ENCODE measurements at regions not wholly inside any gene's neighbourhood (a gene's known extent, or its start where the extent isn't known, plus 50 kb on each side); places are given as distances from the start of the nearest gene placed in this dataset.

- Histone ChIP-seq H3K27ac (no peak overlapping the region), H3K4me3 (no peak overlapping the region)
These were observed 107.4 kb downstream of the PERP start for GRCh38 chr6:137999815-138000214.

GRCh38 chr6:138000941-138001340 is 106.3 kb downstream of the PERP start:
- Histone ChIP-seq H3K27ac (no peak overlapping the region), H3K4me3 (no peak overlapping the region)

- H3K4me3 ChIP-seq, result no peak overlapping the region
- H3K27ac ChIP-seq, result no peak overlapping the region
These were observed 105.4 kb downstream of the PERP start for GRCh38 chr6:138001750-138002349.

- Histone ChIP-seq H3K27ac (peak overlapping the region in 2 of 21 experiments; percentile 1 to 8), H3K4me3 (no peak overlapping the region)
These were observed 102.6 kb downstream of the PERP start for GRCh38 chr6:138004430-138005287.

GRCh38 chr6:138005846-138006245 is 101.4 kb downstream of the PERP start:
- peak overlapping the region in 2 of 21 experiments; percentile 48 to 68 for H3K27ac ChIP-seq
- H3K4me3 ChIP-seq, result no peak overlapping the region

- H3K4me3 ChIP-seq, result no peak overlapping the region
- peak overlapping the region in 15 of 21 experiments; percentile 29 to 73 (median 55) for H3K27ac ChIP-seq
These were observed 100.2 kb downstream of the PERP start for GRCh38 chr6:138007014-138007472.

- Histone ChIP-seq H3K4me3 (no peak overlapping the region), H3K27ac (peak overlapping the region in 1 of 21 experiments; percentile 69)
These were observed 98.4 kb downstream of the PERP start for GRCh38 chr6:138008791-138009190.

GRCh38 chr6:138011413-138011812 is 95.8 kb downstream of the PERP start:
- Histone ChIP-seq H3K27ac (no peak overlapping the region), H3K4me3 (no peak overlapping the region)

- Histone ChIP-seq H3K4me3 (no peak overlapping the region), H3K27ac (peak overlapping the region in 16 of 21 experiments; percentile 4 to 81 (median 60))
These were observed 94.5 kb downstream of the PERP start for GRCh38 chr6:138012682-138013081.

GRCh38 chr6:138013959-138014358 is 93.3 kb downstream of the PERP start:
- Histone ChIP-seq H3K27ac (peak overlapping the region in 18 of 21 experiments; percentile 29 to 81 (median 60)), H3K4me3 (no peak overlapping the region)

GRCh38 chr6:138017166-138017757 is 90.0 kb downstream of the PERP start:
- H3K4me3 ChIP-seq, result no peak overlapping the region
- H3K27ac ChIP-seq, result no peak overlapping the region

GRCh38 chr6:138018297-138018696 is 88.9 kb downstream of the PERP start:
- H3K4me3 ChIP-seq, result no peak overlapping the region
- no peak overlapping the region for H3K27ac ChIP-seq

GRCh38 chr6:138025528-138025978 is 81.7 kb downstream of the PERP start:
- no peak overlapping the region for H3K27ac ChIP-seq
- no peak overlapping the region for H3K4me3 ChIP-seq

GRCh38 chr6:138026342-138026741 is 80.9 kb downstream of the PERP start:
- Histone ChIP-seq H3K27ac (no peak overlapping the region), H3K4me3 (no peak overlapping the region)

GRCh38 chr6:138028893-138029292 is 78.3 kb downstream of the PERP start:
- H3K27ac ChIP-seq, result peak overlapping the region in 20 of 21 experiments; percentile 49 to 86 (median 80)
- no peak overlapping the region for H3K4me3 ChIP-seq

GRCh38 chr6:138030872-138031271 is 76.3 kb downstream of the PERP start:
- Histone ChIP-seq H3K27ac (peak overlapping the region in 20 of 21 experiments; percentile 14 to 86 (median 80)), H3K4me3 (no peak overlapping the region)

GRCh38 chr6:138031417-138031816 is 75.8 kb downstream of the PERP start:
- peak overlapping the region in 20 of 21 experiments; percentile 32 to 86 (median 80) for H3K27ac ChIP-seq
- H3K4me3 ChIP-seq, result no peak overlapping the region

GRCh38 chr6:138031850-138032249 is 75.4 kb downstream of the PERP start:
- peak overlapping the region in 20 of 21 experiments; percentile 32 to 86 (median 80) for H3K27ac ChIP-seq
- no peak overlapping the region for H3K4me3 ChIP-seq

GRCh38 chr6:138032571-138032970 is 74.6 kb downstream of the PERP start:
- Histone ChIP-seq H3K27ac (peak overlapping the region in 19 of 21 experiments; percentile 57 to 86 (median 80)), H3K4me3 (no peak overlapping the region)

- peak overlapping the region in 18 of 21 experiments; percentile 25 to 88 (median 77) for H3K27ac ChIP-seq
- H3K4me3 ChIP-seq, result no peak overlapping the region
These were observed 73.0 kb downstream of the PERP start for GRCh38 chr6:138034229-138034628.
